ENCODE measurements at regions not wholly inside any gene's neighbourhood (a gene's known extent, or its start where the extent isn't known, plus 50 kb on each side); places are given as distances from the start of the nearest gene placed in this dataset.

GRCh38 chr2:142325870-142326269 lies 195.1 kb upstream of the LRP1B start:
- DNase-seq (ENCODE audit: low read depth), result no peak

DNA sequence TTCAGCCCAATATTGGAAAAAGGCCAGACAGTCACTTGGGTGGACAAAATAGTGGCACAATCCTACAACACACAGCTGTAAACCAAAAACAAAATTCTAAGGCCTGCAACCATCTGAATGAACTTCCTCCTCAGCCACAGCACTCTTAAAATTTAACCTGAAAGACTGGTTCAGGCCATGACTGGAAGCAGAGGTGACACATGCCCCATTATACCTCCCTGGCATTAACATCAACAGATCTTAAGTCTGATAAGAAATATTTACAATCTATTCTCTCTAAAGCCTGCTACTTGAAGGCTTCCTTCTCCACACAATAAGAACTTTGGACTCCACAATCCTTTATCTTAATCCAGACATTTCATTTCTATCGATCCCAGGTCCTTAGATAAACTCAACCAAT lies 192.4 kb upstream of the LRP1B start:
- no peak for DNase-seq (ENCODE audit: low read depth)

- no peak for DNase-seq (ENCODE audit: low read depth)
Measured at GRCh38 chr2:142321706-142322280, 191.0 kb upstream of the LRP1B start.

- DNase-seq (ENCODE audit: low read depth), result no peak
Measured at GRCh38 chr2:142320067-142320466, 189.3 kb upstream of the LRP1B start.

DNA sequence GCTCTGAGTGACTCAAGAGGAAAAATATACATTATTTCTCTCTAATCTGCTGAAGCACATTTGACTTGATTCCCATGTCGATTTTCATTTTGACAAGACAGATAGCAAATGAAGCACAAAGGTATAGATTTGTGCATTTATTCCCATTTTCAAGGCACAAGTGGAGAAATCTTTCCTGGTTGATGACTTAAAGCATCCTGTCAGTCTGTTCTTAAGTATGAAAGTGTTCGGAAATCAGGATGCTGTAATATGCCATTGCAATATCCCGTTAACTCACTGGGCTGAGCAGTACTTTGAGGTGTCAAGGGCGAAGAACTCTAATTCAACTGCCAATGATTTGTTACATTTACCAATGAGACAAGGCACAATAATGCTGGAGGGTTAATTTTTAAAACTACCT lies 185.2 kb upstream of the LRP1B start:
- DNase-seq (ENCODE audit: low read depth), result no peak

GRCh38 chr2:142315346-142315745 lies 184.5 kb upstream of the LRP1B start:
- DNase-seq (ENCODE audit: low read depth), result no peak

- no peak for DNase-seq (ENCODE audit: low read depth)
Measured at GRCh38 chr2:142314164-142314563, 183.3 kb upstream of the LRP1B start.

DNA sequence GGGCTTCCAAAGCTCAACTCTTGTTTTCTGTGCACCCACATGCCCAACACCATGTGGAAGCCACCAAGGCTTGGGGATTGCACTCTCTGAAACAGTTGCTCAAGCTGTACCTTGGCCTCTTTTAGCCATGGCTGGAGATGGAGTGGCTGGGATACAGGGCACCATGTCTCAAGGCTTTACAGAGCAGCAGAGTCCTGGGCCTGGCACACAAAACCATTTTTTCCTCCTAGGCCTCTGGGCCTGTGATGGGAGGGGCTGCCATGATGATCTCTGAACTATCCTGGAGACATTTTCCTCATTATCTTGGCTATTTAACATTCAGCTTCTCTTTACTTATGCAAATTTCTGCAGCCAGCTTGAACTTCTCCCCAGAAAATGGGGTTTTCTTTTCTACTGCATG lies 179.7 kb upstream of the LRP1B start:
- DNase-seq (ENCODE audit: low read depth), result no peak

GRCh38 chr2:142308744-142309143 lies 177.9 kb upstream of the LRP1B start:
- no peak for DNase-seq (ENCODE audit: low read depth)

DNA sequence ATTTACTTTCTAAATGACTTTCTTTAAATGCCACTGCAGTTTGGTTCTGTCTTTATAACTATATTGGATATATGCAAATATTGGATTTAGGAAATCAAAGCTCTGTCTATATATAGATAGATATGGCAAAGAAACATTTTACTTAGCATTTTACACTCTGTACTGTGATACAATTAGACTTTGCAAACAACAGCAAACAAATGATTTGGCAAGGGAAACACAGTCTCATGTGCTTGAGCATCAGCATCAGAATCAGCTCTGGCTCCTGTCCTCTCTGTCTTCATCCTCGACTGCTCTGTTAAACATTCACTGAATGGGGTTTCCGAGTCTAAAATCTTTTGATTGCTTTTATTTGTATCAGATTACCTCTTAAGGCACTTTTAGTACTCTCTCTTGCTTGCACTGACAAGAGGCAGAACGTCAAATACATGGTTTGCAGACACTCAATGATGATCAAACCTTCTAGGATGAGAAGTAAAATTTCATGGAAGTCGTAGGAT lies 176.8 kb upstream of the LRP1B start:
- DNase-seq (ENCODE audit: low read depth), result no peak

- DNase-seq (ENCODE audit: low read depth), result no peak
Measured at GRCh38 chr2:142307086-142307485, 176.3 kb upstream of the LRP1B start.

GRCh38 chr2:142306131-142306530 lies 175.3 kb upstream of the LRP1B start:
- peak; percentile 19 for DNase-seq (ENCODE audit: low read depth)

DNA sequence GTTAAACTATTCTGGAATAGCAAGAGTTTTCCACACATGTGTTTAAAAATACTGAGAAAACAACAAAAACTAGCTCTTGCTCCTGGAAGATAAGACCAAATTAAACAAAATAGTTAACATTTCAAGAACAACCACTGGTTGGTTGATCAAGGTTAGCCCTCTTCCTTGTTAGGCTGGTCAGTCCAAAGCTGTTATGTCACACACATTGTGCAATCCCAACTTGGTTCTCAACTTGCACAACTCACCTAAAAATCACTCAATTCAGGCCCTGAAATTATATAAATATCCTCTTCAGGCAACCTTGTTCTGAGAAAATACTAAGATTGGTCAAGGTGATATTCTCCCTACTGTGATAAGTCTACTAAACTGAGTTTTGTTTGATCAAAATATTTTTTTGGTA lies 169.7 kb upstream of the LRP1B start:
- DNase-seq (ENCODE audit: low read depth), result no peak

- DNase-seq (ENCODE audit: low read depth), result no peak
Measured at GRCh38 chr2:142299021-142299420, 168.2 kb upstream of the LRP1B start.

GRCh38 chr2:142294225-142294624 lies 163.4 kb upstream of the LRP1B start:
- DNase-seq (ENCODE audit: low read depth), result no peak

- peak; percentile 74 for DNase-seq (ENCODE audit: low read depth)
Measured at GRCh38 chr2:142291969-142292368, 161.2 kb upstream of the LRP1B start.

- peak; percentile 41 for DNase-seq (ENCODE audit: low read depth)
Measured at GRCh38 chr2:142290931-142291330, 160.1 kb upstream of the LRP1B start.

- no peak for DNase-seq (ENCODE audit: low read depth)
Measured at GRCh38 chr2:142286618-142287017, 155.8 kb upstream of the LRP1B start.

- DNase-seq (ENCODE audit: low read depth), result no peak
Measured at GRCh38 chr2:142285480-142285879, 154.7 kb upstream of the LRP1B start.

- peak; percentile 45 for DNase-seq (ENCODE audit: low read depth)
Measured at GRCh38 chr2:142284336-142284735, 153.5 kb upstream of the LRP1B start.

GRCh38 chr2:142280831-142281230 lies 150.0 kb upstream of the LRP1B start:
- no peak for DNase-seq (ENCODE audit: low read depth)

GRCh38 chr2:142270990-142271389 lies 140.2 kb upstream of the LRP1B start:
- no peak for DNase-seq (ENCODE audit: low read depth)

DNA sequence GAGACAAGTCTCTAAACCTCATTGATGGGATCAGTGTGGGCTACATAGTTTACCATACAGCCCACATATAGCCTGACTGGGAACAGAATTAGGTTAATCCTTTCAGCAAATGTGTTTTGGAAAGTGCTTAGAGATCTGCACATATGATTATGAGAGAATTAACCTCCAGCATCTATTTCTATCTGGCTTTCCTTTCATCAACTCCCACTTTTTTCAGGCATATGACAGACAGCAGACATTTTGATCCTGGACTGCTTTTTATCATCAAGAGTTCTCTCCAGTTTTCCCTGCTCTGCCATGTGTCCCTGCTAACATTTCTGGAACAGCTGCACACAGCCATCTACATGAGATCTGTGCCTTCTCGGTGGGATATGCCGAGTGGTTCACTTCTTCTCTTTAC lies 139.5 kb upstream of the LRP1B start:
- no peak for DNase-seq (ENCODE audit: low read depth)

- DNase-seq (ENCODE audit: low read depth), result no peak
Measured at GRCh38 chr2:142259356-142259755, 128.5 kb upstream of the LRP1B start.

DNA sequence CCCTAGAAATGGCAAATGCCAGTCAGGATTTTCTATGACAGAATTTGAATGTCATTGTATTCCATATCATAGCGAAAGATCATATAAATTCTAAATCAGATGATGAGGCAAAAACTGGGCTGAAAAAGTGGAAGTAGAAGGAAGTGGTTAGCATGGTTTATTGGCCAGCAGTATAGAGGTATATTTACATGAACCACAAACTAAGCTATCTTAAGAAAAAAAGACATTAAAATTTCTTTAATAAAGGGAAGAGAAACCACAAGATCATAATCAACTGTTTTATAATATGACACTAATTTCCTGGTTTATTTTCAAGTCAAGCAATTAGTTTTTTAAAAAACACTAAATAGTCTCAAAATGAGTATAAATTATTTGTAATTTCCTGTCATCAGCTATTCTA lies 123.2 kb upstream of the LRP1B start:
- no peak for DNase-seq (ENCODE audit: low read depth)
